Calu3 (cell line): ENCODE measurements at regions not wholly inside any gene's neighbourhood (a gene's known extent, or its start where the extent isn't known, plus 50 kb on each side); places are given as distances from the start of the nearest gene placed in this dataset.

Experiments used
- BruUV-seq: library from RNA; stranded (reverse); fragments of 400-500 nt; replicated peaks from 2 replicates; lab custom pipeline; 2021; lab: Mats Ljungman, UMichigan
- CTCF ChIA-PET: fragments of 300-600 bp; sonication (Branson Sonifier 250); formaldehyde crosslinking; loops from one replicate; lab custom pipeline; 2022; ENCODE audit warnings: antibody characterized with exemption; lab: Charles Lee
- DNase-seq: peaks from one replicate; pipeline ENCODE4 v3.0.0; 2022
- H3K27ac Mint-ChIP-seq: one replicate; pipeline ENCODE4 v1.8.0; 2022; ENCODE audit warnings: mixed read lengths; ENCODE audit not compliant: unreplicated experiment
- H3K27me3 Mint-ChIP-seq: one replicate; pipeline ENCODE4 v1.8.0; 2022; ENCODE audit warnings: mixed read lengths; ENCODE audit not compliant: unreplicated experiment
- H3K36me3 Mint-ChIP-seq: one replicate; pipeline ENCODE4 v1.8.0; 2022; ENCODE audit warnings: mild to moderate bottlenecking, moderate library complexity, mixed read lengths; ENCODE audit not compliant: insufficient read depth, unreplicated experiment
- H3K4me1 Mint-ChIP-seq: one replicate; pipeline ENCODE4 v1.8.0; 2022; ENCODE audit warnings: mild to moderate bottlenecking, low read depth, mixed read lengths; ENCODE audit not compliant: unreplicated experiment
- H3K4me3 Mint-ChIP-seq: one replicate; pipeline ENCODE4 v1.8.0; 2022; ENCODE audit warnings: mild to moderate bottlenecking, low read depth, moderate library complexity, mixed read lengths; ENCODE audit not compliant: unreplicated experiment
- H3K9me3 Mint-ChIP-seq: one replicate; pipeline ENCODE4 v1.8.0; 2022; ENCODE audit warnings: low read depth, mixed read lengths; ENCODE audit not compliant: unreplicated experiment
- intact Hi-C: fragments of 100-400 bp; cut with micrococcal nuclease; formaldehyde crosslinking; loops from one replicate; pipeline ENCODE4 v1.10.0; 2022; ENCODE audit not compliant: unreplicated experiment
- TF ChIP-seq, protein P1 (sequence below): fragments of 200-600 bp; IDR thresholded peaks from one replicate; pipeline ENCODE4 v1.8.0; 2022; ENCODE audit warnings: antibody characterized with exemption; ENCODE audit not compliant: unreplicated experiment

DNA sequence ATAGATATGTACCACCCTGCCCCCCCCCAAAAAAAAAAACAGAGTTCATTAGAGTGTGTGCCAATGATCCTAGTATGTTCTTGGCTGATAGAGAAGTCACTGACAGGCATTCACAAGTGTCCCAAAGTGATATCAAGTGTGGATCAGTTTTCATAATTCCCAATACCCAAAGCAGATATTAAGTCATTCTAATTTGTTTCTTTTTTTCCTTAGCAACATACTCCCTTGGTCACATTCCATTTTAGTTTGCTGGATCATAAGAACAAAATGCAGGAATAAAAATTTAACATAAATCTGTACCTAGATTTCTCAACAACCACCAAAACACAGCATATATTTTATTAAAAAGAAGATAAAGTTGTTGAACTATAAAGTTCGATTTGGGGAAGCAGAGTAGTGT is 129.8 kb upstream of the PALMD start:
- Mint-ChIP-seq H3K27me3 (no peaks in the 10 kb centered on the region), H3K4me1 (no peaks in the 10 kb centered on the region), H3K36me3 (no peaks in the 10 kb centered on the region), H3K27ac (no peak overlapping the region), H3K9me3 (peaks cover 6% of the 10 kb centered on the region), H3K4me3 (no peak overlapping the region)
- no TSS peak for BruUV-seq
- CTCF ChIA-PET: no interaction called here
- intact Hi-C loops: no loop called here
- DNase-seq: no peak
- TF ChIP-seq, protein P1, sequence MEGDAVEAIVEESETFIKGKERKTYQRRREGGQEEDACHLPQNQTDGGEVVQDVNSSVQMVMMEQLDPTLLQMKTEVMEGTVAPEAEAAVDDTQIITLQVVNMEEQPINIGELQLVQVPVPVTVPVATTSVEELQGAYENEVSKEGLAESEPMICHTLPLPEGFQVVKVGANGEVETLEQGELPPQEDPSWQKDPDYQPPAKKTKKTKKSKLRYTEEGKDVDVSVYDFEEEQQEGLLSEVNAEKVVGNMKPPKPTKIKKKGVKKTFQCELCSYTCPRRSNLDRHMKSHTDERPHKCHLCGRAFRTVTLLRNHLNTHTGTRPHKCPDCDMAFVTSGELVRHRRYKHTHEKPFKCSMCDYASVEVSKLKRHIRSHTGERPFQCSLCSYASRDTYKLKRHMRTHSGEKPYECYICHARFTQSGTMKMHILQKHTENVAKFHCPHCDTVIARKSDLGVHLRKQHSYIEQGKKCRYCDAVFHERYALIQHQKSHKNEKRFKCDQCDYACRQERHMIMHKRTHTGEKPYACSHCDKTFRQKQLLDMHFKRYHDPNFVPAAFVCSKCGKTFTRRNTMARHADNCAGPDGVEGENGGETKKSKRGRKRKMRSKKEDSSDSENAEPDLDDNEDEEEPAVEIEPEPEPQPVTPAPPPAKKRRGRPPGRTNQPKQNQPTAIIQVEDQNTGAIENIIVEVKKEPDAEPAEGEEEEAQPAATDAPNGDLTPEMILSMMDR: no peak

GRCh38 chr1:99520121-99520520 is 125.8 kb upstream of the PALMD start:
- intact Hi-C loops: no loop called here
- peaks cover 6% of the 10 kb centered on the region for H3K9me3 Mint-ChIP-seq
- no peak for DNase-seq
- no peaks in the 10 kb centered on the region for H3K36me3 Mint-ChIP-seq
- no peaks in the 10 kb centered on the region for H3K4me1 Mint-ChIP-seq
- no TSS peak for BruUV-seq
- no peaks in the 10 kb centered on the region for H3K27me3 Mint-ChIP-seq
- TF ChIP-seq, protein P1: no peak
- no peak overlapping the region for H3K4me3 Mint-ChIP-seq
- CTCF ChIA-PET: no interaction called here
- H3K27ac Mint-ChIP-seq: no peak overlapping the region

DNA sequence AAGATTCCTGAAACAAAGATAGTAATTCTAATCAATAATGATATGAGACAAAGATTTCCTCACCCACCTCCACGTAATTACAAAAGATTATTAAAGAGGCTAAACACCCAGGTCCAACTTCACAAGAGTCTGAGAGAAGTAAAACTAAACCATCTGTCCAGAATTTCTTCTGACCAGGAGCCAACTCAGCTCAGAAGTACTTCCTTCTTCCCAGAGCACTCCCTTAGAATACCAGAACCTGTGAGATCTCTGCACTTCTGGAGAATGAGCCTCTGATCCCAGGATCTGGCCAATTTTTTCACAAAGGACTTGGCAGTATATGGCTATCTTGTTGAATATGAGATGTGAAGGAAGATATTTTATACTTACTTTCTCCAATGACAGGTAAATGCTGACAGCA is 120.6 kb upstream of the PALMD start:
- H3K9me3 Mint-ChIP-seq: no peaks in the 10 kb centered on the region
- intact Hi-C loops: no loop called here
- no TSS peak for BruUV-seq
- no peak overlapping the region for H3K4me3 Mint-ChIP-seq
- no peak for DNase-seq
- H3K27ac Mint-ChIP-seq: no peak overlapping the region
- H3K4me1 Mint-ChIP-seq: peaks cover 20% of the 10 kb centered on the region
- no peaks in the 10 kb centered on the region for H3K27me3 Mint-ChIP-seq
- CTCF ChIA-PET: interaction anchor here (0.6 kb wide), 1 partner anchor 42 kb away, joined by 4 read pairs; no protein-coding TSS in a partner anchor
- H3K36me3 Mint-ChIP-seq: no peaks in the 10 kb centered on the region
- TF ChIP-seq, protein P1: no peak

DNA sequence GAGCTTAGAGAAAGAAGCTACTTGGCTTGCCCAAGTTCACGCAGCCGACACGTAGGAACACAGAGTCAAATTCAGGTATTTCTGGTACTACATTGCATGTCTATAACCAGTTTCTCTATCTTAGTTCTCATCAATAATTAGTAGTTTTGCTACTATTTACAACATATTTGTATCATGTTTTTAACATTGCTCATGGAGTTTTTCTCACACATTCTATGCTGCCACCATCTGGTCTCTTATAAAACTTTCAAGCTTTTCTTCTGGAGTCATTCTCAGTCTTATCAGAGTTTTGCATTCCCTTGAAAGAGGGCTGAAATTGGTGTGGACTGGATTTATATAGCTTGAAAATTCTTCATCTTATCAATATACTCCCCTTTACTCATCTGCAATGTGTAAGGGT is 118.8 kb upstream of the PALMD start:
- peaks cover 23% of the 10 kb centered on the region for H3K4me1 Mint-ChIP-seq
- H3K4me3 Mint-ChIP-seq: no peak overlapping the region
- CTCF ChIA-PET: interaction anchor here (0.7 to 1.2 kb wide), 3 partner anchors 55 to 121 kb away, joined by 3 read pairs; no protein-coding TSS in a partner anchor
- TF ChIP-seq, protein P1: no peak
- peak overlapping the region; percentile 28 for H3K27ac Mint-ChIP-seq
- BruUV-seq: no TSS peak
- H3K9me3 Mint-ChIP-seq: no peaks in the 10 kb centered on the region
- no peaks in the 10 kb centered on the region for H3K36me3 Mint-ChIP-seq
- intact Hi-C loops: no loop called here
- H3K27me3 Mint-ChIP-seq: no peaks in the 10 kb centered on the region
- no peak for DNase-seq
